ENCODE measurements at regions not wholly inside any gene's neighbourhood (a gene's known extent, or its start where the extent isn't known, plus 50 kb on each side); places are given as distances from the start of the nearest gene placed in this dataset.

- peak; percentile 46 for TF ChIP-seq CTCF (conservative IDR thresholded peaks at IDR 0.05)
- Histone ChIP-seq H2BK15ac (ENCODE audit: low read depth, low read length) (no peak overlapping the region), H3K56ac (ENCODE audit: insufficient read length, low read depth, low read length) (no peak overlapping the region), H3K4me1 (ENCODE audit: insufficient read depth, low read length) (no peaks in the 10 kb centered on the region), H3K23ac (ENCODE audit: insufficient read length, low read depth, low read length) (no peak overlapping the region), H4K5ac (ENCODE audit: insufficient read length, low read depth, low read length) (no peak overlapping the region), H4K91ac (ENCODE audit: insufficient read length, low read depth, low read length) (no peak overlapping the region), H3K23me2 (ENCODE audit: insufficient read length, low read depth, low read length, poor library complexity, severe bottlenecking) (no peaks in the 10 kb centered on the region), H2BK20ac (ENCODE audit: low read depth, low read length, poor library complexity, severe bottlenecking) (no peak overlapping the region), H3K14ac (ENCODE audit: insufficient read depth, low read length) (no peak overlapping the region), H4K20me1 (ENCODE audit: control insufficient read depth, insufficient read depth, insufficient read length) (no peaks in the 10 kb centered on the region), H2BK12ac (ENCODE audit: insufficient read length, low read depth, low read length) (no peak overlapping the region), H3K27me3 (ENCODE audit: insufficient read depth, low read length) (no peaks in the 10 kb centered on the region), H3K9ac (ENCODE audit: extremely low read depth, insufficient read length, low read length) (no peak overlapping the region), H2AK5ac (ENCODE audit: insufficient read length, low read length) (no peak overlapping the region), H3K18ac (ENCODE audit: insufficient read length, low read depth, low read length) (no peak overlapping the region), H2BK5ac (ENCODE audit: insufficient read length, low read length) (no peak overlapping the region), H4K8ac (replicated peaks; ENCODE audit: insufficient read length, low read depth, low read length) (no peak overlapping the region), H3K4ac (ENCODE audit: low read depth, low read length) (no peak overlapping the region), H3T11ph (ENCODE audit: low read length) (no peak overlapping the region), H2AFZ (ENCODE audit: low read length) (no peak overlapping the region), H3K4me2 (ENCODE audit: insufficient read depth, insufficient read length, low read length) (no peak overlapping the region), H3K27ac (ENCODE audit: insufficient read length, low read depth, low read length) (no peak overlapping the region), H2BK120ac (ENCODE audit: low read depth, low read length, poor library complexity, severe bottlenecking) (no peak overlapping the region), H3K9me3 (ENCODE audit: control insufficient read depth, low read depth, low read length) (no peaks in the 10 kb centered on the region), H3K79me1 (ENCODE audit: insufficient read depth, low read depth, low read length, poor library complexity, severe bottlenecking) (no peaks in the 10 kb centered on the region), H3K79me2 (ENCODE audit: insufficient read depth, low read length) (no peaks in the 10 kb centered on the region)
- WGBS (ENCODE audit: extremely low coverage, insufficient read length, low lambda C conversion rate) = no CpG with 5 or more reads among the region's 4 CpGs
- Mint-ChIP-seq H3K4me3 (no peak overlapping the region), H3K27me3 (ENCODE audit: low read depth) (no peaks in the 10 kb centered on the region), H3K9me3 (peaks cover 13 to 22% of the 10 kb centered on the region in 2 experiments), H3K27ac (no peak overlapping the region; a peak in 1 of 7 replicates), H3K4me1 (no peaks in the 10 kb centered on the region), H3K36me3 (ENCODE audit: insufficient read depth in 1 of 3, low read depth in 3 of 3) (peaks cover 5 to 31% (median 20%) of the 10 kb centered on the region in 3 experiments; a peak in 6 of 7 replicates)
- DNase-seq = peak; percentile 34
Observed at GRCh38 chr3:110456438-110457138, 615.0 kb upstream of the NECTIN3 start.

All from H9 (cell line).